ENCODE measurements at regions not wholly inside any gene's neighbourhood (a gene's known extent, or its start where the extent isn't known, plus 50 kb on each side); places are given as distances from the start of the nearest gene placed in this dataset.
"Not testable (repeated sequence)": the region's sequence is repeated elsewhere in the genome, so short reads cannot be mapped to it uniquely, and the experiment has no call there.

DNA sequence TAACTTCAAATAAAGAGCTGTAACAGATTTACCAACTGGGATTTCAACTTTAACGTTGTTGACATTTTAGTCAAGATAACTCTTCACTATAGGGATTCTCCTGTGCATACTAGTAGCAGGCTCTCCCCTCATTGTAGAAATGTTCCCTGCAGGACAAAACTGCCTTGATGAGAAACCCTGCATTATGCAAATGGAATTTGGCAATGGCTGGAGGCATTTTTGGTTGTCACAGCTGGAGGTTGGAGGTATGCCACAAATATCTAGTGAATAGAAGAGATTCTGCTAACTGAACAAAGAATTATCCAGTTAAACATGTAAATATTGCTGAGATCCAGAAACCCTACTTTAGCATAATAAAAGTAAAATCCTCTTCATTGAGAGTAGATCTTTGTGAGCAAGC lies 928.8 kb upstream of the ALCAM start:
- no peak for DNase-seq (ENCODE audit: extremely low spot score)
- TF ChIP-seq, protein P1, sequence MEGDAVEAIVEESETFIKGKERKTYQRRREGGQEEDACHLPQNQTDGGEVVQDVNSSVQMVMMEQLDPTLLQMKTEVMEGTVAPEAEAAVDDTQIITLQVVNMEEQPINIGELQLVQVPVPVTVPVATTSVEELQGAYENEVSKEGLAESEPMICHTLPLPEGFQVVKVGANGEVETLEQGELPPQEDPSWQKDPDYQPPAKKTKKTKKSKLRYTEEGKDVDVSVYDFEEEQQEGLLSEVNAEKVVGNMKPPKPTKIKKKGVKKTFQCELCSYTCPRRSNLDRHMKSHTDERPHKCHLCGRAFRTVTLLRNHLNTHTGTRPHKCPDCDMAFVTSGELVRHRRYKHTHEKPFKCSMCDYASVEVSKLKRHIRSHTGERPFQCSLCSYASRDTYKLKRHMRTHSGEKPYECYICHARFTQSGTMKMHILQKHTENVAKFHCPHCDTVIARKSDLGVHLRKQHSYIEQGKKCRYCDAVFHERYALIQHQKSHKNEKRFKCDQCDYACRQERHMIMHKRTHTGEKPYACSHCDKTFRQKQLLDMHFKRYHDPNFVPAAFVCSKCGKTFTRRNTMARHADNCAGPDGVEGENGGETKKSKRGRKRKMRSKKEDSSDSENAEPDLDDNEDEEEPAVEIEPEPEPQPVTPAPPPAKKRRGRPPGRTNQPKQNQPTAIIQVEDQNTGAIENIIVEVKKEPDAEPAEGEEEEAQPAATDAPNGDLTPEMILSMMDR (IDR thresholded peaks at IDR 0.05; ENCODE audit: control extremely low read depth, extremely low read depth, low read depth, missing control alignments): no peak
- ChIA-PET CTCF (interaction anchor here (1.0 to 2.1 kb wide), 4 partner anchors 14 to 60 kb away, joined by 3 to 4 read pairs (median 3); no protein-coding TSS in a partner anchor), POLR2A (no interaction called here)

DNA sequence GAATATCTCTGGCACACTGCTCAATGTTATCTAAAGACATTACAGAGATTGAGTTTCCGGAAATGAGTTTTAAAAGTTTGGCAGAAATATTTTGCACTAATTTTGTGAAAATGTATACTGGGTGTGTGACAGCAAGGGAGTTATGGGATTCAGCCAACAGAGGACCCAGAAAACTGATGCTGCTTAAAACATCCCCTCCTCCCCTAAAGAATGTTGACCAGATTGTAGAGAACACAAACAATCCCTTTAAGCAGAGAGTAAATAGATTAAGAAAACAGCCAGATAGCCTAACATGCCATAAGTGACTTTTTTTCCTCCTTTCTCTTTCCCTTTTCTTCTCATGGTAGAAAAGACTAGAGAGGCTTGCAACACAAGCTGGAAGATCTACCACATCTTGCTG lies 928.0 kb upstream of the ALCAM start:
- CTCF ChIA-PET: interaction anchor here (1.0 to 1.2 kb wide), 2 partner anchors 37 to 59 kb away, joined by 3 read pairs; no protein-coding TSS in a partner anchor
- DNase-seq (ENCODE audit: extremely low spot score): no peak
- POLR2A ChIA-PET: no interaction called here
- TF ChIP-seq, protein P1 (IDR thresholded peaks at IDR 0.05; ENCODE audit: control extremely low read depth, extremely low read depth, low read depth, missing control alignments): no peak

- DNase-seq (ENCODE audit: extremely low spot score); POLR2A ChIA-PET: not testable (repeated sequence)
- CTCF ChIA-PET: interaction anchor here (0.9 kb wide), 1 partner anchor 16 kb away, joined by 3 read pairs; no protein-coding TSS in a partner anchor
Measured at GRCh38 chr3:104445252-104445919, 921.3 kb upstream of the ALCAM start.

DNA sequence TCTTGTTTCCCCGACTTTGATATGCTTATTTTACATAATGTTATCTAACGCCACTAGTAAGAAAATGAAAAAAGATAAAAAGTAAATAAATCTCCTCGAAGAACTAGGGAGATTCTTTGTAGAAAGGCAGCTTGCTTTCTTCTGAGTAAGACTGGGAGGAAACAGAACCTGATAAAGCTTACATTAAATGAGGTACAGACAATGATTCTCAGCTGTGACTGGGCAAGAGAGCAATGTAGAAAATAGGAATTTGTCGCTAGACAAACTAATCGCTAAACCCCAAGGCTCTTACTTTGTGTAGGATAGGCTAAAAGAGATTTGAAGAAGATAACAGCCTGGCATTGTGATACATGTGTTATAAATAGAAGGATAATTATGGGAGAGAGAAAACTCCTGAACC lies 919.0 kb upstream of the ALCAM start:
- TF ChIP-seq, protein P1 (IDR thresholded peaks at IDR 0.05; ENCODE audit: control extremely low read depth, extremely low read depth, low read depth, missing control alignments): no peak
- CTCF ChIA-PET: interaction anchor here (1.2 to 1.5 kb wide), 2 partner anchors 9 to 16 kb away, joined by 3 read pairs; no protein-coding TSS in a partner anchor
- POLR2A ChIA-PET: no interaction called here
- no peak for DNase-seq (ENCODE audit: extremely low spot score)

GRCh38 chr3:104452697-104453096 lies 914.0 kb upstream of the ALCAM start:
- TF ChIP-seq, protein P1 (IDR thresholded peaks at IDR 0.05; ENCODE audit: control extremely low read depth, extremely low read depth, low read depth, missing control alignments): no peak
- POLR2A ChIA-PET: no interaction called here
- no peak for DNase-seq (ENCODE audit: extremely low spot score)
- CTCF ChIA-PET: no interaction called here

GRCh38 chr3:104458657-104459056 lies 908.1 kb upstream of the ALCAM start:
- TF ChIP-seq, protein P1 (IDR thresholded peaks at IDR 0.05; ENCODE audit: control extremely low read depth, extremely low read depth, low read depth, missing control alignments): no peak
- no peak for DNase-seq (ENCODE audit: extremely low spot score)
- ChIA-PET CTCF (interaction anchor here (1.4 kb wide), 1 partner anchor 10 kb away, joined by 3 read pairs; no protein-coding TSS in a partner anchor), POLR2A (no interaction called here)

Data from GM10248 (cell line).